Hematopoietic multipotent progenitor cell (in vitro differentiated cells): ENCODE measurements at regions not wholly inside any gene's neighbourhood (a gene's known extent, or its start where the extent isn't known, plus 50 kb on each side); places are given as distances from the start of the nearest gene placed in this dataset.
"Not testable (repeated sequence)": the region's sequence is repeated elsewhere in the genome, so short reads cannot be mapped to it uniquely, and the experiment has no call there.

Experiments used
- DNase-seq, 3 donors: peaks; one replicate each; pipeline ENCODE4 v3.0.0-alpha.2; 2011 to 2015; ENCODE audit warnings: low read depth in 2 of 3, low spot score in 2 of 3

- DNase-seq: no peak
Observed at GRCh38 chr2:175832866-175833265, 169.2 kb downstream of the LNPK start.

- DNase-seq: no peak
Observed at GRCh38 chr2:175829741-175830140, 172.3 kb downstream of the LNPK start.

DNA sequence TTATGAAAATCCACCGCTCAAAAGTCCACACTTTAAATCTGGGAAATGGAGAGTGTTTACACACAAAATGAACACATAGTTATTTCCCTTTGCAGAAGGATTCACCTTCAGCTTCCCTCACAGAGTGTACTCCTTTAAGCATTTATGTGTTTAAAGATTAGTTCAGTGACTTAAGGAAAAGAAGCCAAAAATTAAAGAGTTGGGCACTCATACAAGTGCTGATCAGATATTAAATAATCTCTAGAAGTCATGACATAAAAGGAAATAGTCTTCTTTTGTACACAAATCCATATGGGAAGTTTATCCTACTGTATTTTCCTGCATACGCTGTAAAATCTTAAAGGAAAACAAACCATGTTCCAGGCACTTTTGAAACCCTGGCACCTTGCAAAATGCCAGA lies 174.2 kb downstream of the LNPK start:
- DNase-seq: no peak

GRCh38 chr2:175824243-175824642 lies 177.8 kb downstream of the LNPK start:
- DNase-seq: no peak

- DNase-seq: no peak
Observed at GRCh38 chr2:175823707-175824073, 178.4 kb downstream of the LNPK start.

- no peak for DNase-seq
Observed at GRCh38 chr2:175823002-175823706, 178.9 kb downstream of the LNPK start.

GRCh38 chr2:175817221-175817620 lies 184.8 kb downstream of the LNPK start:
- DNase-seq: no peak

- no peak for DNase-seq
Observed at GRCh38 chr2:175815537-175815936, 186.5 kb downstream of the LNPK start.

GRCh38 chr2:175811971-175812370 lies 190.1 kb downstream of the LNPK start:
- no peak for DNase-seq

DNA sequence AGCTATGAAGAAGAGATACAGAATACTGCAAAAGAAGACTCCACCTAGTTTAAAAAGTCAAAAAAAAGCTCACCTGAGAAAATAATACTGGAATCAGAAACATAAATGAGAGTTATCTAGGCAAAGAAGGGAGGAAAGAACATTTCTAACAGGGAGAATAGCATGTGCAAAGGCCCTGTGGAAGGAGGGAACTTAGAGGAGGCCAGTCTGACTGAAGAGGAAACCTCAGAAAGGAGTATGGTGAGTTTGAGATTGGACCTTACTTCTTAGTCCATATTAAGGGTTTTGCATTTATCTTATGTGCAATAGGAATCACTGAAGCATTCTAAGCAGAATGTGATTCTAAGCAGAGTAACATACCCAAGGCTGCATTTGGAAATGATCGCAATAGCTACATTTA lies 193.2 kb downstream of the LNPK start:
- no peak for DNase-seq

DNA sequence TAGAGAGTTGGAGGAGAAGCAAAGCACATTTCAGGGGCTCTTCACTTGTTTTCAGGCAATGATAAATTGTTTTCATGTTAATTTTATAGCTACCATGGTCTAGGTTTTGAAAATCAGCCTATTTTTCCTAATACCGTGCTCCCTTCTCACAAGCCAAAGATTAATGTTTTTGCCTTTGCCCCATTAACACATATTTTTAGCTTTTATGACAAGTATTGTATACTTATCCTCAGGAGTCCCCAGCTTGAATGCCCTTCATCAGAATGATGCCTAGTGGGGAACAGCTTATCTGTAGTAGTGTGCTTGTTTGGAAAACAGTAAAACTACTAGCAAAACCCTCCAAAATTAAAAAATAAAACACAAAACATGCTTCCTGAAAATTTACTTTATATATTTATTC lies 194.0 kb downstream of the LNPK start:
- DNase-seq: no peak

- no peak for DNase-seq
Observed at GRCh38 chr2:175807031-175807873, 194.8 kb downstream of the LNPK start.

GRCh38 chr2:175806570-175806969 lies 195.5 kb downstream of the LNPK start:
- no peak for DNase-seq

DNA sequence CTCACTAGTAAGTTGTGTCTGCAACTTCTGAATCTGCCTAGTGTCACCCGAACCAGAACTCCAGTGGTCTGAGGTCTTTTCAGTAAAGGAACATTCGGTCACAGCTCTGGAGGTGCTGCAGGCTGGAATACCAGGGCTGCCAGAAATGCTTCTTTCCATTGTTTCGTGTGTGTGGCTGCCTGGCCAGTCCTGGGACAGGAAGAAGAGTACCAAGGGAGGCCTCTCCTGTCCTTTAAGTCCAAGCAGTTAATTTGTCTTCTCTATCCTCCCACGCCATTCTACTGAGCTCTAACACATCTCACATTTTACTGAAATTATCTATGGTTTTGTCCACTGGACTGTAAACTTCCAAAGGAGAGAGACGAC lies 196.0 kb downstream of the LNPK start:
- no peak for DNase-seq

DNA sequence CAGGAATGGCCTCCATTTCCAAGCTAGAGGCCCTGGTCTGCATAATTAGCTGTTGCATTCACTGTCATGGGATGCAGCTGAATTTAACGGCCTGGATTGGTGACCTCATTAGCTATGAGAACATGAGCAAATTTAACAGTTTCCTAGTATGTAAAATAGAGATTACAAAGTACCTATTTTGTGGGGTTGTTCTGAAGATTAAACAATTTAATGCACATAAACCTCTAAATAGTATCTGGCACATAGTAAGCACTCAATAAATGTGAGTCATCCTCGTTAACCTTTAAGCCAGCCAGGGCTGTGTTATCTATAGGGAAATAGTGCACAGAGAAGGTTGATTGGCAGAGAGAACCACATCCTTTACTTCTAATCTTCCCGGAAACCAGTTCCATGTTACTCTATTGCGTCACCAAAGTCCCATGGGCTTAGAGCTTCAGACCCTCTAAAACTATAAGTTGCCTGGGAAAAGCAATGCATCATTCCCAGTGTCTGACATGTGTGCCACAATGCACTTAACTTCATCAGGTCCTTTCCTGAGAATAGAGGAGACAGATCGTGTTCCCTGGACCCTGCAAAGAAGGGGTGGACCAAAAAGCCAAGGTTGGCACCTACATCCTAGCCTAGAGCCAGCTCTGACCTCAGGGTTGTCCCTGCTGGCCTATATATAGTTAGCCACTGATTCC lies 196.5 kb downstream of the LNPK start:
- no peak for DNase-seq

DNA sequence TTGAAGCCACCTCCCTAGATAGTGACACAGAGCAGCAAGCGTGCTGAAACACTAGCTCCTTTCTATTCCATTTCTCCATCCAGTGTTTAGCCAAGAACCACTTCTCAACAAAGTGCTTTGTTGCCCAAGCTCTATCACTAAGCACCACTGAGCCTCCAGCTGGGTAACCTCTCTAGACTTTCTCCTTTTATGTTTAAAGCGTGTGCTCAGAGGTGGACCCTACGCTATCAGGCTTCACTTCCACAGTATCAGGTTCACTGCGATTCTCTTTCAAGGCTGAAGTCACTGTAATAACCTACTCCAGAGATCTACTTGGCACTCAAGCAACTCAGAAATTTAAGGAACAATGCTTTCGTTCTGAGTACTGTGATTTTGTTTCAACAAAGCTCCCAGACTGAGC lies 197.9 kb downstream of the LNPK start:
- no peak for DNase-seq

DNA sequence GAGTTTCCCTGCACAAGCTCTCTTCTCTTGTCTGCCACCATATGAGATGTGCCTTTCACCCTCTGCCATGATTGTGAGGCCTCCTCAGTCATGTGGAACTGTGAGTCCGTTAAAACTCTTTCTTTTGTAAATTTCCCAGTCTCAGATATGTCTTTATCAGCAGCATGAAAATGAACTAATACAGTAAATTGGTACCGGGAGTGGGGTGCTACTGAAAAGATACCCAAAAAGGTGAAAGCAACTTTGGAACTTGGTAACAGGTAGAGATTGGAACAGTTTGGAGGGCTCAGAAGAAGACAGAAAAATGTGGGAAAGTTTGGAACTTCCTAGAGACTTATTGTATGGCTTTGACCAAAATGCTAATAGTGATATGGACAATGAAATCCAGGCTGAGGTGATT lies 205.6 kb downstream of the LNPK start:
- not testable (repeated sequence) for DNase-seq

DNA sequence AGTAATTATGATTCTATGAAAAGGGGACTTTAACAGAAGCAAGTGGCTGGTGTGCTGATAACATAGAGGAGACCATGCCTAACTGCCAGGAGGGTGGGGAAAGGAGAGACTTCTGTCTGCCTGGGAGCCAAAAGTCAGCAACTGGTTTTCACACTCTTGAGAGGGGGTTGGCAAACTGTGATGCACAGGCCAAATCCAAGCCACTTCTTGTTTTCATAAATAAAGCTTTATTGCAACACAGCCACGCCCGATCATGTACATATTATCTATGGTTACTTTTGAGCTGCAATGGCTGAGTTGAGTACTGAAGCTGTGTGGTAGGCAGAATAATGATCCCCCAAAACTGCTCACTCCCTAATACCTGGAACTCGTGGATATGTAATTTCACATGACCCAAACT lies 208.4 kb downstream of the LNPK start:
- DNase-seq: no peak

DNA sequence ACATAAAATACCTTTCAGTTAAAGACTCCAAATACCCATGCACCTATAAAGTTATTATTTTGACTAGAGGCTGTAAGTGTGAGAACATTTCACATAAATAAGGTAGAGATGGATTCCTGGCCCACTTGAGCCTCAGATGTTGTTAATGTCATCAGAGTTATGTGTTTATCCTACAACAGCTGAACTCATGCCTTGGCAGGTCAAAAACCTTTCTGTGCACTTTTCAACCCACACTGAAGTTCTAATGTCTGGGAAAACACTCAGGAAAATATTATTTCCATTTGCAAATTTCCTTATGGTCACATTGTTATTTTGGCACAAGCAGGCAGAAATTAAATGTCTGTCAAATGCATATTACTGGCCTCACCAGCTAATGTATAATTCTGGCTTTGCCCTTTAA lies 209.2 kb downstream of the LNPK start:
- DNase-seq: no peak

GRCh38 chr2:175792199-175792598 lies 209.9 kb downstream of the LNPK start:
- no peak for DNase-seq

- DNase-seq: no peak
Observed at GRCh38 chr2:175786471-175787124, 215.5 kb downstream of the LNPK start.
